HG02678 (cell line): ENCODE measurements at regions not wholly inside any gene's neighbourhood (a gene's known extent, or its start where the extent isn't known, plus 50 kb on each side); places are given as distances from the start of the nearest gene placed in this dataset.
"Not testable (repeated sequence)": the region's sequence is repeated elsewhere in the genome, so short reads cannot be mapped to it uniquely, and the experiment has no call there.

Experiments used
- ATAC-seq: cut with Tn5 transposase; IDR thresholded peaks from one replicate; pipeline ENCODE4 v1.9.1; 2021; ENCODE audit warnings: mild to moderate bottlenecking, moderate library complexity; ENCODE audit not compliant: unreplicated experiment

DNA sequence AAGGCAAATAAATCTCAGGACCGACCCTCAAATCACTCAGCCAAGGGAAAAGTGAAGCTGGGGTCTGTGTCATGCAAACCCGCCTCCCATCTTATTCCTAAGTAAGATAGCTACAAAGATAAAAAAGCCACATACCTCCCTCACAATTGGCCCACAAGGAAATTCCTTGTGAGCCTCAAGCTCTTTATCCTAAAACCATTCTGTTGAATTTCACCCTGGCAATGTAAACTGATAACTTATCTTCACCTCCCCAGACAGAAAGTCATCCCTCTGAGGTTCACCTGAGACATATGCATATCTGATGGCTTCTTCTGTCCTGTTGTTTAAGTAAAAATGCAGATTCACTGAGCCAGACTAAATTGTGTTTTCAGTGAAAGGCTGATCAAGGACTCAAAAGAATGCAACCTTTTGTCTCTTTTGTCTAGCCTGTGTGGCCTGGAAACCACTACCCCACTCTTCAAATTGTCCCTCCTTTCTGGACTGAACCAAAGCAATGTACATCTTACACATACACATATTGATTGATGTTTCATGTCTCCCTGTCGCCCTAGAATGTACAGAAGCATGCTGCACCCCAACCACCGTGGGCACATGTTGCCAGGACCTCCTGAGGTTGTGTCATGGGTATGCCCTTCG is 91.3 kb downstream of the MFAP3L start:
- no peak for ATAC-seq

GRCh38 chr4:169933531-169933930 is 92.7 kb downstream of the MFAP3L start:
- ATAC-seq = no peak

- no peak for ATAC-seq
These were observed 94.2 kb downstream of the MFAP3L start for GRCh38 chr4:169931964-169932363.

GRCh38 chr4:169930755-169931154 is 95.4 kb downstream of the MFAP3L start:
- not testable (repeated sequence) for ATAC-seq

DNA sequence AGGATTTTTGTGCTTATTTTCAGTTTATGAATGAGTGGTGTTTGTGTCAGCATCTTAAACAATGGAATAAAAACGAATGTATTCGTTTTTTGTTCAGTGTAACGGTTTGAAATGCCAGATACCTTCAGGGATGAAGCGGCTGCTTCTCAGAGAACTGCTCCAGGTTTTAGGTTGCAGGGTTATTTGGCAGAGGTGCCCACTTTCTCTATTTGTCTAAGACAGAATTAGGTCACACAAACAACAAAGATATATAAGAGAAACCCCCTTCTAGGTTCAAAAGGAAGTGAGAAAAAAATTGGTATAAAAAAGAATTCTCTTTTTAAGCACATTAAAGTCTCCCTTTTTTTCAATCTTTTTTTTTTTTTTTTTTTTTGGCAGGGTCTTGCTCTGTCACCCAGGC is 98.9 kb downstream of the MFAP3L start:
- ATAC-seq = no peak

DNA sequence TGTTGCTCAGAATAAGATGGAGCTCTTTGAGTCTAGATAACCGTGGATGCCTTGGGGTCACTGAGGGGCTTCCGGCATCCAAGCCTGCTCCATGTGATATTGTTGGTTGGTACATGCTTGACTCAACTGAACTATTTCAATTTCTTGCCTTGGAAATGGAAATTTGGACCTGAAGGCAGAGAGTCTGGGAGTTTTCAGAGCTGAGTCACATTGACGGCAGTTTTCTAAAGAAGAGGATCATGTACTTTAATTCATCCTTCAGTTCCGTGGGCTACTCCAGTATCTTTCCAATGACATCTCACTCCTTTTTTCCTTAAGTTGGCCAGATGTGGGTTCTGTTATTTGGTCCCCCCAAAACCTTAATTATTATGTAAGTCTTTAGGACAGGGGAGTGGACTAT is 100.5 kb downstream of the MFAP3L start:
- ATAC-seq = no peak

GRCh38 chr4:169922632-169923276 is 103.4 kb downstream of the MFAP3L start:
- no peak for ATAC-seq

DNA sequence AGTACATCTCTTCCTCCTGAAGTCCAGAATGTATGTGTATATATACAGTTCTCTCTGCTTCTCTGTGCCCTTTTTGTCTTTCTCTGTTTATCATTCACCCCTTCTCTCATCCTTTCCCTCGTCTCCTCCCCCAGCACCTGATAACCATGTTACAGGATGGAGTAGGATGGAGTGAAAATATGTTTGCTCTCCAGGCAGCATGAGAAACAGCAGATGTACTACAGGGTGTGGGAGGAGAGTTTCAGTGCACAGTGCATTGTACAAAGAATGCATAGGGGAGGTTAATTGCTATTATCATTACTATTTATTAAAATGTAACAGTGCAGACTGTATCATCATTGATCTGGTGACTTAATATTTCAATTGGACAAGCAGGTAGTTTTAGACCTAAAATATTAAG is 104.5 kb downstream of the MFAP3L start:
- ATAC-seq = no peak

GRCh38 chr4:169921237-169921636 is 105.0 kb downstream of the MFAP3L start:
- ATAC-seq = no peak

DNA sequence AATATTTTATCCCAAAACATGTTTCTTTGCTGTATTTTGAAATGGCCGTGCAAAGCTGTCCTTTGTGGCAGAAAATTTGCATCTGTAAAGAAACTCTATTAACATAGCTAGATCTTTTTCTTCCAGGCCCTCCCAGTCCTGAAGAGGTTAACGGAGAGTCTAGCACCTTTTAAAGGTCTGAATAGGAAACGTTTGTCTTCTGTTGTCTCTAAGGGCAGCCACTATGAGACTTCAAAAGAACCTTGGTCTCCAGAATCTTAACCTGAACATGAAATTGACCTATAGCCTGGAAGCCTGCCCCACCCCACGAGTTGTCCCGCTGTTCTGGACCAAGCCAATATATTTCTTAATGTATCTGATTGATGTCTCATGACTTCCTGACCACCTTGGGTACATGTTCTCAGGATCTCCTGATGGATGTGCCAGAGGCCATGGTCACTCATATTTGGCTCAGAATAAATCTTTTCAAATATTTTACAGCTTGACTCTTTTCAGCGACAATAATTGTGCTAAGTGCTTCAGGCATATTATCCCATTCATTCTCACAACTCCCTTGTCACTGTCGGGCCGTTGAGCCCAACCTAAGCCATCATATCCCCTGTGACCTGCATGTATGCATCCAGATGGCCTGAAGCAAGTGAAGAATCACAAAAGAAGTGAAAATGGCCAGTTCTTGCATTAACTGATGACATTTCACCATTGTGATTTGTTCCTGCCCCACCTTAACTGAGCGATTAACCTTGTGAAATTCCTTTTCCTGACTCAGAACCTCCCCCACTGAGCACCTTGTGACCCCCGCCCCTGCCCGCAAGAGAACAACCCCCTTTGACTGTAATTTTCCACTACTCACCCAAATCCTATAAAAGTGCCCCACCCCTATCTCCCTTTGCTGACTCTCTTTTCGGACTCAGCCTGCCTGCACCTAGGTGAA is 106.7 kb downstream of the MFAP3L start:
- not testable (repeated sequence) for ATAC-seq

- ATAC-seq = no peak
These were observed 110.7 kb downstream of the MFAP3L start for GRCh38 chr4:169915545-169915944.

GRCh38 chr4:169914866-169915265 is 111.3 kb downstream of the MFAP3L start:
- ATAC-seq = no peak

DNA sequence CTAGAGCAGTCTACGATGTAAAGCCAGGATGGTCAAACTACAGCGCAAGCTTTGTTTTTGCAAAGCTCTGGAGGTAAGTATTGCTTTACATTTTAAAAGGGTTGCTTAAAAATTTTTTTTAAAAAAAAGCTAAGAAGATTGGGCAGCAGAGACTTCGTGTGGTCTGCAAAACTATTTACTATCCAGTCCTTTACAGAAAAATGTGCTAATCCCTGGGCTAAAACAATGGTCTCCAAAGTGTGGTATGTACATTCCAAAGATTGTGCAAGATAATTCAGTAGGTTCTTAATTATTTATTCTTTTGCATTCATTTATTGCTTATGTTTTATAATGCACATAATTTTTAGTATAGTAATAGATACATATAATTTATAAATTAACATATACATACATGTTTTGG is 113.2 kb downstream of the MFAP3L start:
- no peak for ATAC-seq

GRCh38 chr4:169909897-169910296 is 116.3 kb downstream of the MFAP3L start:
- ATAC-seq = no peak

GRCh38 chr4:169909479-169909878 is 116.7 kb downstream of the MFAP3L start:
- ATAC-seq = no peak

- no peak for ATAC-seq
These were observed 118.5 kb downstream of the MFAP3L start for GRCh38 chr4:169907705-169908104.

DNA sequence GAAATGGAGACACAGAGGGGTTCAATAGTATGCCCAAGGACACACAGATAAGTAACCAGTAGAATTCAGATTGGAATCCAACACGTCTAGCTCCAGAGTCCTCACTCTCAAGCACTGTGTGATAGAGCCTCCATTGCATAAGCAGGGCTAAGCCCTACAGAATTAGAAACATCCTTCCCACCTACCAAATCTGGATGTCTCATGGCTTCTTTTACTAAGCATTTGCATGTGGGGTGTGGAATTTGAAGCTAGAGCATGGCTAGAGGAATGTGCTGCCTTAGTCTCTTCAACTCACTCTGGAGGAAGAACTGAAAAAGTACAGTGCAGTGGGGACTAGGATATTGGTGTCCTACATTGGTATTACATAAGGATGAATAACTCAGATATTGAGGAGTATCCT is 119.4 kb downstream of the MFAP3L start:
- ATAC-seq = no peak

GRCh38 chr4:169906104-169906503 is 120.1 kb downstream of the MFAP3L start:
- no peak for ATAC-seq

GRCh38 chr4:169902658-169903345 is 123.4 kb downstream of the MFAP3L start:
- no peak for ATAC-seq

- no peak for ATAC-seq
These were observed 125.9 kb downstream of the MFAP3L start for GRCh38 chr4:169900241-169900845.

GRCh38 chr4:169899295-169899694 is 126.9 kb downstream of the MFAP3L start:
- no peak for ATAC-seq
